GM23338 (cell line): ENCODE measurements at regions not wholly inside any gene's neighbourhood (a gene's known extent, or its start where the extent isn't known, plus 50 kb on each side); places are given as distances from the start of the nearest gene placed in this dataset.

ENCODE experiments used
- ATAC-seq: fragments of 200-7000 bp; cut with Tn5 transposase; 3 replicates; pipeline ENCODE4 v1.9.1; 2020
- DNase-seq: peaks from one replicate; pipeline ENCODE4 v3.0.0-alpha.2; 2015; ENCODE audit warnings: low spot score
- H2AFZ ChIP-seq: fragments of 200-600 bp; sonication (generic); 2 replicates; pipeline ENCODE4 v1.8.0; 2016; ENCODE audit warnings: antibody characterized with exemption, mild to moderate bottlenecking, moderate library complexity
- H3F3A ChIP-seq: fragments of 200-600 bp; sonication (generic); replicated peaks from 2 replicates; pipeline ENCODE4 v1.8.0; 2017; ENCODE audit warnings: antibody characterized with exemption, mixed run types, low read depth
- H3K27ac ChIP-seq: fragments of 200-600 bp; sonication (generic); 2 replicates; pipeline ENCODE4 v1.6.1; 2016; ENCODE audit warnings: low read depth
- H3K27me3 ChIP-seq: fragments of 200-600 bp; sonication (generic); 2 replicates; pipeline ENCODE4 v1.8.0; 2016; ENCODE audit warnings: mild to moderate bottlenecking, mixed run types, moderate library complexity; ENCODE audit not compliant: insufficient read depth
- H3K36me3 ChIP-seq: fragments of 200-600 bp; sonication (generic); 2 replicates; pipeline ENCODE4 v1.8.0; 2016; ENCODE audit warnings: mild to moderate bottlenecking; ENCODE audit not compliant: insufficient read depth
- H3K4me1 ChIP-seq: fragments of 200-600 bp; sonication (generic); 2 replicates; pipeline ENCODE4 v1.8.0; 2016; ENCODE audit warnings: mild to moderate bottlenecking, moderate library complexity; ENCODE audit not compliant: insufficient read depth
- H3K4me2 ChIP-seq: fragments of 200-600 bp; sonication (generic); 2 replicates; pipeline ENCODE4 v1.7.1; 2017; ENCODE audit warnings: mixed run types
- H3K4me3 ChIP-seq: fragments of 200-600 bp; sonication (generic); 2 replicates; pipeline ENCODE4 v1.6.1; 2016; ENCODE audit warnings: mixed run types
- H3K79me2 ChIP-seq: fragments of 200-600 bp; sonication (generic); replicated peaks from 2 replicates; pipeline ENCODE4 v1.8.0; 2017; ENCODE audit warnings: mild to moderate bottlenecking; ENCODE audit not compliant: insufficient read depth
- H3K9me2 ChIP-seq: fragments of 200-600 bp; sonication (generic); 2 replicates; pipeline ENCODE4 v1.8.0; 2017; ENCODE audit not compliant: insufficient read depth
- H4K20me1 ChIP-seq: fragments of 200-600 bp; sonication (generic); replicated peaks from 2 replicates; pipeline ENCODE4 v1.8.0; 2017; ENCODE audit warnings: mild to moderate bottlenecking; ENCODE audit not compliant: insufficient read depth
- H3K27ac Mint-ChIP-seq: 2 replicates; pipeline ENCODE4 v1.8.0; 2020; ENCODE audit warnings: inconsistent platforms, mild to moderate bottlenecking, moderate library complexity, mixed read lengths
- H3K27me3 Mint-ChIP-seq: 3 replicates; pipeline ENCODE4 v1.8.0; 2022; ENCODE audit warnings: low read depth, mild to moderate bottlenecking, moderate library complexity, mixed read lengths, inconsistent platforms; ENCODE audit not compliant: insufficient read depth, poor library complexity
- H3K36me3 Mint-ChIP-seq: 3 replicates; pipeline ENCODE4 v1.8.0; 2021; ENCODE audit warnings: low read depth, mild to moderate bottlenecking, inconsistent platforms, moderate library complexity, mixed read lengths
- H3K4me1 Mint-ChIP-seq: 3 replicates; pipeline ENCODE4 v1.8.0; 2020; ENCODE audit warnings: mild to moderate bottlenecking, inconsistent platforms, mixed read lengths
- H3K4me3 Mint-ChIP-seq: 3 replicates; pipeline ENCODE4 v1.8.0; 2021; ENCODE audit warnings: moderate library complexity, mild to moderate bottlenecking, inconsistent platforms, mixed read lengths
- H3K9me3 Mint-ChIP-seq: 3 replicates; pipeline ENCODE4 v1.8.0; 2020; ENCODE audit warnings: moderate library complexity, mild to moderate bottlenecking, inconsistent platforms, mixed read lengths
- CREB1 ChIP-seq: fragments of 250-450 bp; sonication (Bioruptor Pico); IDR thresholded peaks from 2 replicates; pipeline ENCODE4 v1.5.0; 2020; ENCODE audit warnings: low read depth, mild to moderate bottlenecking, moderate library complexity
- EZH2 ChIP-seq: fragments of 200-600 bp; sonication (generic); IDR thresholded peaks from one replicate; pipeline ENCODE4 v1.8.0; 2017; ENCODE audit warnings: antibody characterized with exemption, mild to moderate bottlenecking, low read depth; ENCODE audit not compliant: unreplicated experiment
- EZH2phosphoT487 ChIP-seq: fragments of 200-600 bp; sonication (generic); IDR thresholded peaks from one replicate; pipeline ENCODE4 v1.8.1; 2018; ENCODE audit warnings: antibody characterized with exemption; ENCODE audit not compliant: unreplicated experiment
- JUNB ChIP-seq: IDR thresholded peaks from one replicate; pipeline ENCODE4 v1.6.1; 2016; ENCODE audit warnings: antibody characterized with exemption; ENCODE audit not compliant: unreplicated experiment
- NANOG ChIP-seq: IDR thresholded peaks from 2 replicates; pipeline ENCODE4 v1.6.1; 2016; ENCODE audit warnings: antibody characterized with exemption, borderline replicate concordance
- POLR2AphosphoS5 ChIP-seq: IDR thresholded peaks from 2 replicates; pipeline ENCODE4 v1.6.1; 2016; ENCODE audit warnings: antibody characterized with exemption, low read depth
- STAT1 ChIP-seq: IDR thresholded peaks from one replicate; pipeline ENCODE4 v1.6.1; 2016; ENCODE audit warnings: antibody characterized with exemption; ENCODE audit not compliant: unreplicated experiment
- ZNF114 ChIP-seq: fragments of 250-450 bp; sonication (Bioruptor Pico); IDR thresholded peaks from 2 replicates; pipeline ENCODE4 v1.5.0; 2020; ENCODE audit warnings: mild to moderate bottlenecking, moderate library complexity
- ZNF331 ChIP-seq: fragments of 250-450 bp; sonication (Bioruptor Pico); IDR thresholded peaks from 2 replicates; pipeline ENCODE4 v1.5.0; 2020; ENCODE audit warnings: low read depth, mild to moderate bottlenecking, moderate library complexity
- TF ChIP-seq, protein P1 (sequence below): fragments of 250-450 bp; sonication (Bioruptor Pico); IDR thresholded peaks from 2 replicates; pipeline ENCODE4 v1.5.0; 2020; ENCODE audit warnings: mild to moderate bottlenecking, moderate library complexity
- TF ChIP-seq, protein P2 (sequence below): IDR thresholded peaks from one replicate; pipeline ENCODE4 v1.6.1; 2018; ENCODE audit warnings: antibody characterized with exemption; ENCODE audit not compliant: unreplicated experiment
- TF ChIP-seq, protein P3 (sequence below), 2 experiments: fragments of 200-600 bp in 1 of 2; sonication (generic) in 1 of 2; conservative IDR thresholded peaks; 2 replicates each; pipeline versions ENCODE4 v1.5.1 to v1.6.1; 2016 to 2017; ENCODE audit warnings: antibody characterized with exemption in 2 of 2, low read depth in 2 of 2, mild to moderate bottlenecking in 2 of 2, moderate library complexity in 1 of 2
- TF ChIP-seq, protein P4 (sequence below): IDR thresholded peaks from 2 replicates; pipeline ENCODE4 v1.6.1; 2016; ENCODE audit warnings: antibody characterized with exemption

DNA sequence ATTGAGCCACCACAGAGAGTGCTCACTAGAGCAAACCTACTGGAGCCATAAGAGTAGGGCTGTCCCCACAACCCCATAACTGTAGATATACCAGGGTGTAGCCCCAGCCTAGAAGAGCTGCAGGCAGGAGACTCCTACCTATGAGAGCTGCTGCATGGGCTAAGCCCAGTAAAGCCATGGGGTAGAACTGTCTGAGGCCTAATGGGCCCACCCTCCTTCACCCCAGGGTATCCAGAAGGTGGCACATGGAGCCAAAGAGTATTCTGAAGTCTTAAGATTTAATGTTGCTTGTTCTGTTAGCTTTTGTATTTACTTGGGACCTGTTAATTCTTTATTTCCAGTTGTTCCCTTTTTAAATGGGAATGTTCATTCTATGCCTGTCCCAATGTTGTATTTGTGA is 1193.7 kb upstream of the ADGRL2 start (continued):
- TF ChIP-seq, protein P1, sequence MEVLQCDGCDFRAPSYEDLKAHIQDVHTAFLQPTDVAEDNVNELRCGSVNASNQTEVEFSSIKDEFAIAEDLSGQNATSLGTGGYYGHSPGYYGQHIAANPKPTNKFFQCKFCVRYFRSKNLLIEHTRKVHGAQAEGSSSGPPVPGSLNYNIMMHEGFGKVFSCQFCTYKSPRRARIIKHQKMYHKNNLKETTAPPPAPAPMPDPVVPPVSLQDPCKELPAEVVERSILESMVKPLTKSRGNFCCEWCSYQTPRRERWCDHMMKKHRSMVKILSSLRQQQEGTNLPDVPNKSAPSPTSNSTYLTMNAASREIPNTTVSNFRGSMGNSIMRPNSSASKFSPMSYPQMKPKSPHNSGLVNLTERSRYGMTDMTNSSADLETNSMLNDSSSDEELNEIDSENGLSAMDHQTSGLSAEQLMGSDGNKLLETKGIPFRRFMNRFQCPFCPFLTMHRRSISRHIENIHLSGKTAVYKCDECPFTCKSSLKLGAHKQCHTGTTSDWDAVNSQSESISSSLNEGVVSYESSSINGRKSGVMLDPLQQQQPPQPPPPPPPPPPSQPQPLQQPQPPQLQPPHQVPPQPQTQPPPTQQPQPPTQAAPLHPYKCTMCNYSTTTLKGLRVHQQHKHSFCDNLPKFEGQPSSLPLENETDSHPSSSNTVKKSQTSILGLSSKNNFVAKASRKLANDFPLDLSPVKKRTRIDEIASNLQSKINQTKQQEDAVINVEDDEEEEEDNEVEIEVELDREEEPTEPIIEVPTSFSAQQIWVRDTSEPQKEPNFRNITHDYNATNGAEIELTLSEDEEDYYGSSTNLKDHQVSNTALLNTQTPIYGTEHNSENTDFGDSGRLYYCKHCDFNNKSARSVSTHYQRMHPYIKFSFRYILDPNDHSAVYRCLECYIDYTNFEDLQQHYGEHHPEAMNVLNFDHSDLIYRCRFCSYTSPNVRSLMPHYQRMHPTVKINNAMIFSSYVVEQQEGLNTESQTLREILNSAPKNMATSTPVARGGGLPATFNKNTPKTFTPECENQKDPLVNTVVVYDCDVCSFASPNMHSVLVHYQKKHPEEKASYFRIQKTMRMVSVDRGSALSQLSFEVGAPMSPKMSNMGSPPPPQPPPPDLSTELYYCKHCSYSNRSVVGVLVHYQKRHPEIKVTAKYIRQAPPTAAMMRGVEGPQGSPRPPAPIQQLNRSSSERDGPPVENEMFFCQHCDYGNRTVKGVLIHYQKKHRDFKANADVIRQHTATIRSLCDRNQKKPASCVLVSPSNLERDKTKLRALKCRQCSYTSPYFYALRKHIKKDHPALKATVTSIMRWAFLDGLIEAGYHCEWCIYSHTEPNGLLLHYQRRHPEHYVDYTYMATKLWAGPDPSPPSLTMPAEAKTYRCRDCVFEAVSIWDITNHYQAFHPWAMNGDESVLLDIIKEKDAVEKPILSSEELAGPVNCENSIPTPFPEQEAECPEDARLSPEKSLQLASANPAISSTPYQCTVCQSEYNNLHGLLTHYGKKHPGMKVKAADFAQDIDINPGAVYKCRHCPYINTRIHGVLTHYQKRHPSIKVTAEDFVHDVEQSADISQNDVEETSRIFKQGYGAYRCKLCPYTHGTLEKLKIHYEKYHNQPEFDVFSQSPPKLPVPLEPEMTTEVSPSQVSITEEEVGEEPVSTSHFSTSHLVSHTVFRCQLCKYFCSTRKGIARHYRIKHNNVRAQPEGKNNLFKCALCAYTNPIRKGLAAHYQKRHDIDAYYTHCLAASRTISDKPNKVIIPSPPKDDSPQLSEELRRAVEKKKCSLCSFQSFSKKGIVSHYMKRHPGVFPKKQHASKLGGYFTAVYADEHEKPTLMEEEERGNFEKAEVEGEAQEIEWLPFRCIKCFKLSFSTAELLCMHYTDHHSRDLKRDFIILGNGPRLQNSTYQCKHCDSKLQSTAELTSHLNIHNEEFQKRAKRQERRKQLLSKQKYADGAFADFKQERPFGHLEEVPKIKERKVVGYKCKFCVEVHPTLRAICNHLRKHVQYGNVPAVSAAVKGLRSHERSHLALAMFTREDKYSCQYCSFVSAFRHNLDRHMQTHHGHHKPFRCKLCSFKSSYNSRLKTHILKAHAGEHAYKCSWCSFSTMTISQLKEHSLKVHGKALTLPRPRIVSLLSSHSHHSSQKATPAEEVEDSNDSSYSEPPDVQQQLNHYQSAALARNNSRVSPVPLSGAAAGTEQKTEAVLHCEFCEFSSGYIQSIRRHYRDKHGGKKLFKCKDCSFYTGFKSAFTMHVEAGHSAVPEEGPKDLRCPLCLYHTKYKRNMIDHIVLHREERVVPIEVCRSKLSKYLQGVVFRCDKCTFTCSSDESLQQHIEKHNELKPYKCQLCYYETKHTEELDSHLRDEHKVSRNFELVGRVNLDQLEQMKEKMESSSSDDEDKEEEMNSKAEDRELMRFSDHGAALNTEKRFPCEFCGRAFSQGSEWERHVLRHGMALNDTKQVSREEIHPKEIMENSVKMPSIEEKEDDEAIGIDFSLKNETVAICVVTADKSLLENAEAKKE (CRISPR knock-in tag): no peak
- TF ChIP-seq JUNB (no peak), NANOG (no peak), ZNF331 (CRISPR knock-in tag) (no peak), EZH2phosphoT487 (no peak)

DNA sequence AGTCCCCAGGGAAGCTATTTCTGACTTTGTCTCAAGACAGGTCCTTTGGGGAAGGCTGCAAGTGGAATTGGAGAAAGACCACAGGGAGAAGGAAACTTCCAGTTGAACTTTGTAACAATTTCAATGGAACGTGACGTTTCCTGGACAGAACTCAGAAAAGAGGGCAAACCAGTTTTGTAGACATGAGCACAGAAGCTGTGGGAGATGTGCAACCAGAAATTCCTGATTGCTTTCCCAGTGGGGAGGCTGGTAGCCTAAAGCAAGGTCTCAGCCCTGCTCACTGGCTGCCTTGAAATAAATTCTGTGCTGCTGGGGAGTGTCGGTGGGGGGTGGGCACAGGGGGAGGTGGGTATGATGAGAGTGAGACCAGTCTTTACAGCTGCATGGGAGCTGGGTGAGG is 1206.7 kb upstream of the ADGRL2 start:
- Histone ChIP-seq H2AFZ (no peak overlapping the region), H3K27ac (no peak overlapping the region), H3K79me2 (no peaks in the 10 kb centered on the region), H3K4me3 (no peak overlapping the region), H3K4me2 (no peak overlapping the region), H4K20me1 (no peaks in the 10 kb centered on the region), H3F3A (no peaks in the 10 kb centered on the region), H3K9me2 (peaks cover 5% of the 10 kb centered on the region), H3K36me3 (no peaks in the 10 kb centered on the region), H3K27me3 (no peaks in the 10 kb centered on the region), H3K4me1 (no peaks in the 10 kb centered on the region)
- DNase-seq: no peak
- H3K27ac Mint-ChIP-seq: no peak overlapping the region; the same call in 1 of the 2 replicates
- peaks cover 41% of the 10 kb centered on the region for H3K36me3 Mint-ChIP-seq
- peaks cover 4% of the 10 kb centered on the region for H3K27me3 Mint-ChIP-seq
- no peak for ATAC-seq
- H3K9me3 Mint-ChIP-seq: peaks cover 27% of the 10 kb centered on the region
- H3K4me1 Mint-ChIP-seq: no peaks in the 10 kb centered on the region
- H3K4me3 Mint-ChIP-seq: no peak overlapping the region
- no peak for TF ChIP-seq JUNB
- no peak for TF ChIP-seq ZNF114 (CRISPR knock-in tag)
- TF ChIP-seq, protein P2, sequence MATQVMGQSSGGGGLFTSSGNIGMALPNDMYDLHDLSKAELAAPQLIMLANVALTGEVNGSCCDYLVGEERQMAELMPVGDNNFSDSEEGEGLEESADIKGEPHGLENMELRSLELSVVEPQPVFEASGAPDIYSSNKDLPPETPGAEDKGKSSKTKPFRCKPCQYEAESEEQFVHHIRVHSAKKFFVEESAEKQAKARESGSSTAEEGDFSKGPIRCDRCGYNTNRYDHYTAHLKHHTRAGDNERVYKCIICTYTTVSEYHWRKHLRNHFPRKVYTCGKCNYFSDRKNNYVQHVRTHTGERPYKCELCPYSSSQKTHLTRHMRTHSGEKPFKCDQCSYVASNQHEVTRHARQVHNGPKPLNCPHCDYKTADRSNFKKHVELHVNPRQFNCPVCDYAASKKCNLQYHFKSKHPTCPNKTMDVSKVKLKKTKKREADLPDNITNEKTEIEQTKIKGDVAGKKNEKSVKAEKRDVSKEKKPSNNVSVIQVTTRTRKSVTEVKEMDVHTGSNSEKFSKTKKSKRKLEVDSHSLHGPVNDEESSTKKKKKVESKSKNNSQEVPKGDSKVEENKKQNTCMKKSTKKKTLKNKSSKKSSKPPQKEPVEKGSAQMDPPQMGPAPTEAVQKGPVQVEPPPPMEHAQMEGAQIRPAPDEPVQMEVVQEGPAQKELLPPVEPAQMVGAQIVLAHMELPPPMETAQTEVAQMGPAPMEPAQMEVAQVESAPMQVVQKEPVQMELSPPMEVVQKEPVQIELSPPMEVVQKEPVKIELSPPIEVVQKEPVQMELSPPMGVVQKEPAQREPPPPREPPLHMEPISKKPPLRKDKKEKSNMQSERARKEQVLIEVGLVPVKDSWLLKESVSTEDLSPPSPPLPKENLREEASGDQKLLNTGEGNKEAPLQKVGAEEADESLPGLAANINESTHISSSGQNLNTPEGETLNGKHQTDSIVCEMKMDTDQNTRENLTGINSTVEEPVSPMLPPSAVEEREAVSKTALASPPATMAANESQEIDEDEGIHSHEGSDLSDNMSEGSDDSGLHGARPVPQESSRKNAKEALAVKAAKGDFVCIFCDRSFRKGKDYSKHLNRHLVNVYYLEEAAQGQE: no peak
- TF ChIP-seq, protein P3, sequence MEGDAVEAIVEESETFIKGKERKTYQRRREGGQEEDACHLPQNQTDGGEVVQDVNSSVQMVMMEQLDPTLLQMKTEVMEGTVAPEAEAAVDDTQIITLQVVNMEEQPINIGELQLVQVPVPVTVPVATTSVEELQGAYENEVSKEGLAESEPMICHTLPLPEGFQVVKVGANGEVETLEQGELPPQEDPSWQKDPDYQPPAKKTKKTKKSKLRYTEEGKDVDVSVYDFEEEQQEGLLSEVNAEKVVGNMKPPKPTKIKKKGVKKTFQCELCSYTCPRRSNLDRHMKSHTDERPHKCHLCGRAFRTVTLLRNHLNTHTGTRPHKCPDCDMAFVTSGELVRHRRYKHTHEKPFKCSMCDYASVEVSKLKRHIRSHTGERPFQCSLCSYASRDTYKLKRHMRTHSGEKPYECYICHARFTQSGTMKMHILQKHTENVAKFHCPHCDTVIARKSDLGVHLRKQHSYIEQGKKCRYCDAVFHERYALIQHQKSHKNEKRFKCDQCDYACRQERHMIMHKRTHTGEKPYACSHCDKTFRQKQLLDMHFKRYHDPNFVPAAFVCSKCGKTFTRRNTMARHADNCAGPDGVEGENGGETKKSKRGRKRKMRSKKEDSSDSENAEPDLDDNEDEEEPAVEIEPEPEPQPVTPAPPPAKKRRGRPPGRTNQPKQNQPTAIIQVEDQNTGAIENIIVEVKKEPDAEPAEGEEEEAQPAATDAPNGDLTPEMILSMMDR (conservative IDR thresholded peaks at IDR 0.05; ENCODE audit: low read depth in 2 of 2): no peak
- TF ChIP-seq, protein P4, sequence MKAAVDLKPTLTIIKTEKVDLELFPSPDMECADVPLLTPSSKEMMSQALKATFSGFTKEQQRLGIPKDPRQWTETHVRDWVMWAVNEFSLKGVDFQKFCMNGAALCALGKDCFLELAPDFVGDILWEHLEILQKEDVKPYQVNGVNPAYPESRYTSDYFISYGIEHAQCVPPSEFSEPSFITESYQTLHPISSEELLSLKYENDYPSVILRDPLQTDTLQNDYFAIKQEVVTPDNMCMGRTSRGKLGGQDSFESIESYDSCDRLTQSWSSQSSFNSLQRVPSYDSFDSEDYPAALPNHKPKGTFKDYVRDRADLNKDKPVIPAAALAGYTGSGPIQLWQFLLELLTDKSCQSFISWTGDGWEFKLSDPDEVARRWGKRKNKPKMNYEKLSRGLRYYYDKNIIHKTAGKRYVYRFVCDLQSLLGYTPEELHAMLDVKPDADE: no peak
- no peak for TF ChIP-seq NANOG
- no peak for TF ChIP-seq CREB1 (CRISPR knock-in tag)
- TF ChIP-seq ZNF331 (CRISPR knock-in tag): no peak
- TF ChIP-seq EZH2: no peak
- TF ChIP-seq STAT1: no peak
- TF ChIP-seq POLR2AphosphoS5: no peak
- no peak for TF ChIP-seq EZH2phosphoT487
